Vagina (tissue), 2 donors: ENCODE measurements at regions not wholly inside any gene's neighbourhood (a gene's known extent, or its start where the extent isn't known, plus 50 kb on each side); places are given as distances from the start of the nearest gene placed in this dataset.

ENCODE experiments used
- CTCF ChIP-seq, 3 experiments: fragments of 450-650 bp in 2 of 3; fragments of 200-600 bp in 1 of 3; sonication (generic) in 1 of 3; IDR thresholded peaks; one replicate each; pipeline ENCODE4 v1.5.1; 2017 to 2019; ENCODE audit warnings: antibody characterized with exemption in 3 of 3, mild to moderate bottlenecking in 2 of 3, moderate library complexity in 2 of 3
- POLR2A ChIP-seq, 2 donors: fragments of 450-650 bp; IDR thresholded peaks; one replicate each; pipeline ENCODE4 v1.6.1; 2017; ENCODE audit warnings: antibody characterized with exemption in 2 of 2, mild to moderate bottlenecking in 2 of 2, moderate library complexity in 2 of 2
- POLR2AphosphoS5 ChIP-seq, 2 donors: sonication (generic); formaldehyde crosslinking; IDR thresholded peaks; one replicate each; pipeline ENCODE4 v1.9.0; 2017; ENCODE audit warnings: antibody characterized with exemption in 2 of 2, mild to moderate bottlenecking in 2 of 2, low read depth in 1 of 2; ENCODE audit not compliant: insufficient read depth in 1 of 2

GRCh38 chr2:217356142-217356541 lies 496.3 kb upstream of the TNP1 start:
- no peak for TF ChIP-seq CTCF (IDR thresholded peaks at IDR 0.05)
- no peak for TF ChIP-seq POLR2AphosphoS5 (IDR thresholded peaks at IDR 0.05; ENCODE audit: insufficient read depth in 1 of 2, low read depth in 1 of 2)
- no peak for TF ChIP-seq POLR2A (IDR thresholded peaks at IDR 0.05)
